ENCODE measurements at regions not wholly inside any gene's neighbourhood (a gene's known extent, or its start where the extent isn't known, plus 50 kb on each side); places are given as distances from the start of the nearest gene placed in this dataset.
"Not testable (repeated sequence)": the region's sequence is repeated elsewhere in the genome, so short reads cannot be mapped to it uniquely, and the experiment has no call there.

- DNase-seq = no peak
Measured at GRCh38 chr2:149901231-149901859, 313.8 kb upstream of the MMADHC start.

- no peak for DNase-seq
Measured at GRCh38 chr2:149899390-149899789, 311.8 kb upstream of the MMADHC start.

- DNase-seq = no peak
Measured at GRCh38 chr2:149894760-149895159, 307.2 kb upstream of the MMADHC start.

- no peak for DNase-seq
Measured at GRCh38 chr2:149894226-149894625, 306.7 kb upstream of the MMADHC start.

GRCh38 chr2:149892563-149892962 lies 305.0 kb upstream of the MMADHC start:
- no peak for DNase-seq

GRCh38 chr2:149885946-149886345 lies 298.4 kb upstream of the MMADHC start:
- DNase-seq = no peak

- no peak for DNase-seq
Measured at GRCh38 chr2:149885468-149885867, 297.9 kb upstream of the MMADHC start.

GRCh38 chr2:149884871-149885270 lies 297.3 kb upstream of the MMADHC start:
- DNase-seq = no peak

- no peak for DNase-seq
Measured at GRCh38 chr2:149877913-149878312, 290.3 kb upstream of the MMADHC start.

GRCh38 chr2:149877074-149877473 lies 289.5 kb upstream of the MMADHC start:
- DNase-seq = no peak

- no peak for DNase-seq
Measured at GRCh38 chr2:149873936-149874335, 286.4 kb upstream of the MMADHC start.

- no peak for DNase-seq
Measured at GRCh38 chr2:149872638-149873150, 285.1 kb upstream of the MMADHC start.

GRCh38 chr2:149872041-149872440 lies 284.5 kb upstream of the MMADHC start:
- no peak for DNase-seq

GRCh38 chr2:149871091-149871885 lies 283.7 kb upstream of the MMADHC start:
- DNase-seq = no peak

- no peak for DNase-seq
Measured at GRCh38 chr2:149863227-149863626, 275.7 kb upstream of the MMADHC start.

GRCh38 chr2:149861034-149861433 lies 273.5 kb upstream of the MMADHC start:
- no peak for DNase-seq

GRCh38 chr2:149860276-149860921 lies 272.8 kb upstream of the MMADHC start:
- no peak for DNase-seq

GRCh38 chr2:149858901-149859634 lies 271.5 kb upstream of the MMADHC start:
- DNase-seq = no peak

- DNase-seq = no peak
Measured at GRCh38 chr2:149858216-149858615, 270.6 kb upstream of the MMADHC start.

- no peak for DNase-seq
Measured at GRCh38 chr2:149857344-149857743, 269.8 kb upstream of the MMADHC start.

- DNase-seq = not testable (repeated sequence)
Measured at GRCh38 chr2:149855859-149856258, 268.3 kb upstream of the MMADHC start.

- DNase-seq = no peak
Measured at GRCh38 chr2:149849591-149849990, 262.0 kb upstream of the MMADHC start.

GRCh38 chr2:149849136-149849535 lies 261.6 kb upstream of the MMADHC start:
- no peak for DNase-seq
